ENCODE measurements at regions not wholly inside any gene's neighbourhood (a gene's known extent, or its start where the extent isn't known, plus 50 kb on each side); places are given as distances from the start of the nearest gene placed in this dataset.

DNA sequence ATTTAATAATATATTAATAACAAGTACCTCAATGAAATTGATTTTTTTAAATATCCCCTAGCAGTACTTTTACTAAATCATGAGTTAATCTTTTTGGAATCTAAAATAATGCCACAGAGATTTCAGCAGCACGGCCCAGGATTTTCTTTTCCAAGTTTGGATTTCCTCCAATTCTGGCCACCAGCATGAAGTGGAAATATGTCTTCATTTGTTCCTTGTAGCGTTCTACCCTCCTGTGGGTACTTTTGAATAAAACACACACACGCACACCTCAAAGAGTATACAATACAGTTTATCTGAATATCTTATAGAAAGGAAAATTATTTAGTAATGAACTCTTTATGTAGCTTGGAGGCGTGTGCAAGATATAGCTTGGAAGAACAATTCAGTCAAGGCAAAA, 125.1 kb upstream of the STT3B start:
- H2AFZ ChIP-seq: no peak overlapping the region
- no peaks in the 10 kb centered on the region for H3K27me3 ChIP-seq (ENCODE audit: insufficient read depth)
- DNase-seq (ENCODE audit: low spot score) (no peak), ATAC-seq (no peak)
- Mint-ChIP-seq H3K4me1 (peaks cover 7% of the 10 kb centered on the region; the same call in 2 of the 3 replicates), H3K27ac (no peak overlapping the region), H3K4me3 (no peak overlapping the region), H3K36me3 (ENCODE audit: low read depth) (no peaks in the 10 kb centered on the region), H3K27me3 (ENCODE audit: insufficient read depth, low read depth, poor library complexity) (no peaks in the 10 kb centered on the region), H3K9me3 (no peaks in the 10 kb centered on the region)
- no peaks in the 10 kb centered on the region for H3K79me2 ChIP-seq (replicated peaks; ENCODE audit: insufficient read depth)
- no peaks in the 10 kb centered on the region for H3K36me3 ChIP-seq (ENCODE audit: insufficient read depth)
- TF ChIP-seq CTCF (conservative IDR thresholded peaks at IDR 0.05; ENCODE audit: low read depth in 2 of 2): no peak
- TF ChIP-seq STAT1 (IDR thresholded peaks at IDR 0.05; ENCODE audit: unreplicated experiment): no peak
- TF ChIP-seq ZNF331 (CRISPR knock-in tag; IDR thresholded peaks at IDR 0.05; ENCODE audit: low read depth): no peak
- no peak for TF ChIP-seq EZH2phosphoT487 (IDR thresholded peaks at IDR 0.05; ENCODE audit: unreplicated experiment)
- no peak for TF ChIP-seq REST (IDR thresholded peaks at IDR 0.05; ENCODE audit: unreplicated experiment)
- TF ChIP-seq POLR2AphosphoS5 (IDR thresholded peaks at IDR 0.05; ENCODE audit: low read depth): no peak
- TF ChIP-seq, protein P1, sequence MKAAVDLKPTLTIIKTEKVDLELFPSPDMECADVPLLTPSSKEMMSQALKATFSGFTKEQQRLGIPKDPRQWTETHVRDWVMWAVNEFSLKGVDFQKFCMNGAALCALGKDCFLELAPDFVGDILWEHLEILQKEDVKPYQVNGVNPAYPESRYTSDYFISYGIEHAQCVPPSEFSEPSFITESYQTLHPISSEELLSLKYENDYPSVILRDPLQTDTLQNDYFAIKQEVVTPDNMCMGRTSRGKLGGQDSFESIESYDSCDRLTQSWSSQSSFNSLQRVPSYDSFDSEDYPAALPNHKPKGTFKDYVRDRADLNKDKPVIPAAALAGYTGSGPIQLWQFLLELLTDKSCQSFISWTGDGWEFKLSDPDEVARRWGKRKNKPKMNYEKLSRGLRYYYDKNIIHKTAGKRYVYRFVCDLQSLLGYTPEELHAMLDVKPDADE (IDR thresholded peaks at IDR 0.05): no peak
- TF ChIP-seq EZH2 (IDR thresholded peaks at IDR 0.05; ENCODE audit: low read depth, unreplicated experiment): no peak
- no peak for TF ChIP-seq ZNF114 (CRISPR knock-in tag; IDR thresholded peaks at IDR 0.05)
- TF ChIP-seq NANOG (IDR thresholded peaks at IDR 0.05; ENCODE audit: borderline replicate concordance): no peak
- TF ChIP-seq ZNF462 (CRISPR knock-in tag; IDR thresholded peaks at IDR 0.05): no peak
- no peak for TF ChIP-seq CREB1 (CRISPR knock-in tag; IDR thresholded peaks at IDR 0.05; ENCODE audit: low read depth)
- TF ChIP-seq JUNB (IDR thresholded peaks at IDR 0.05; ENCODE audit: unreplicated experiment): no peak
- H3K9me2 ChIP-seq (ENCODE audit: insufficient read depth): peaks cover 9% of the 10 kb centered on the region
- H3K4me3 ChIP-seq: no peak overlapping the region
- no peaks in the 10 kb centered on the region for H3F3A ChIP-seq (replicated peaks; ENCODE audit: low read depth)
- no peaks in the 10 kb centered on the region for H4K20me1 ChIP-seq (replicated peaks; ENCODE audit: insufficient read depth)
- H3K4me1 ChIP-seq (ENCODE audit: insufficient read depth): 0 out of 2 replicates have a peak, but pooled peaks cover 6% of the 10 kb centered on the region
- H3K4me2 ChIP-seq: no peak overlapping the region
- H3K27ac ChIP-seq (ENCODE audit: low read depth): no peak overlapping the region
